Mammary epithelial cell (primary cell): ENCODE measurements at regions not wholly inside any gene's neighbourhood (a gene's known extent, or its start where the extent isn't known, plus 50 kb on each side); places are given as distances from the start of the nearest gene placed in this dataset.

ENCODE experiments used
- EZH2 ChIP-seq: IDR thresholded peaks from 2 replicates; pipeline ENCODE4 v1.6.1; 2012; ENCODE audit warnings: low read length, inconsistent platforms, borderline replicate concordance
- TF ChIP-seq, protein P1 (sequence below), 2 donors: IDR thresholded peaks in 1 of 2; conservative IDR thresholded peaks in 1 of 2; 2 replicates each; pipeline ENCODE4 v1.5.1; 2011 to 2012; ENCODE audit warnings: inconsistent platforms in 2 of 2, low read length in 2 of 2, mild to moderate bottlenecking in 2 of 2, control low read depth in 1 of 2, low read depth in 1 of 2; ENCODE audit not compliant: insufficient read depth in 1 of 2; ENCODE audit errors: extremely low read depth in 1 of 2

GRCh38 chr4:4614925-4615678 lies 73.3 kb upstream of the STX18 start:
- TF ChIP-seq, protein P1, sequence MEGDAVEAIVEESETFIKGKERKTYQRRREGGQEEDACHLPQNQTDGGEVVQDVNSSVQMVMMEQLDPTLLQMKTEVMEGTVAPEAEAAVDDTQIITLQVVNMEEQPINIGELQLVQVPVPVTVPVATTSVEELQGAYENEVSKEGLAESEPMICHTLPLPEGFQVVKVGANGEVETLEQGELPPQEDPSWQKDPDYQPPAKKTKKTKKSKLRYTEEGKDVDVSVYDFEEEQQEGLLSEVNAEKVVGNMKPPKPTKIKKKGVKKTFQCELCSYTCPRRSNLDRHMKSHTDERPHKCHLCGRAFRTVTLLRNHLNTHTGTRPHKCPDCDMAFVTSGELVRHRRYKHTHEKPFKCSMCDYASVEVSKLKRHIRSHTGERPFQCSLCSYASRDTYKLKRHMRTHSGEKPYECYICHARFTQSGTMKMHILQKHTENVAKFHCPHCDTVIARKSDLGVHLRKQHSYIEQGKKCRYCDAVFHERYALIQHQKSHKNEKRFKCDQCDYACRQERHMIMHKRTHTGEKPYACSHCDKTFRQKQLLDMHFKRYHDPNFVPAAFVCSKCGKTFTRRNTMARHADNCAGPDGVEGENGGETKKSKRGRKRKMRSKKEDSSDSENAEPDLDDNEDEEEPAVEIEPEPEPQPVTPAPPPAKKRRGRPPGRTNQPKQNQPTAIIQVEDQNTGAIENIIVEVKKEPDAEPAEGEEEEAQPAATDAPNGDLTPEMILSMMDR (conservative IDR thresholded peaks at IDR 0.05 in 1 of 2, IDR thresholded peaks at IDR 0.05 in 1 of 2; ENCODE audit: extremely low read depth in 1 of 2, insufficient read depth in 1 of 2, low read depth in 1 of 2, low read length in 2 of 2), result no peak
- TF ChIP-seq EZH2, result no peak
